GM12878 (cell line): ENCODE measurements at regions not wholly inside any gene's neighbourhood (a gene's known extent, or its start where the extent isn't known, plus 50 kb on each side); places are given as distances from the start of the nearest gene placed in this dataset.

Source experiments
- ATAC-seq: fragments of 200-7000 bp; cut with Tn5 transposase; 3 replicates; pipeline ENCODE4 v1.9.1; 2020; ENCODE audit warnings: mild to moderate bottlenecking, moderate library complexity
- BruUV-seq: library from RNA; stranded (reverse); fragments of 400-500 nt; replicated peaks from 2 replicates; lab custom pipeline; 2021; lab: Mats Ljungman, UMichigan
- CTCF ChIA-PET: fragments of 300-600 bp; sonication (Branson Sonifier 250); formaldehyde crosslinking; extraction: SDS; loops from one replicate; lab custom pipeline; 2021; ENCODE audit warnings: inconsistent platforms; lab: Yijun Ruan, JAX
- POLR2A ChIA-PET: fragments of 350-600 bp; formaldehyde crosslinking; extraction: SDS; loops from one replicate; lab custom pipeline; 2021; ENCODE audit warnings: inconsistent platforms; lab: Charles Lee
- RAD21 ChIA-PET: fragments of 300-600 bp; sonication (Branson Sonifier 250); formaldehyde crosslinking; loops from one replicate; lab custom pipeline; 2023; ENCODE audit warnings: antibody characterized with exemption; ENCODE audit not compliant: unreplicated experiment; lab: Charles Lee
- SMC1A ChIA-PET: fragments of 300-600 bp; sonication (Branson Sonifier 250); formaldehyde crosslinking; loops from one replicate; lab custom pipeline; 2023; ENCODE audit not compliant: unreplicated experiment, uncharacterized antibody; lab: Charles Lee
- DNase-seq: peaks from one replicate; pipeline ENCODE4 v3.0.0-alpha.2; 2011; ENCODE audit warnings: low read depth, low spot score
- FAIRE-seq: peaks from 3 replicates; lab custom pipeline; 2011; peaks lifted over from hg19 to GRCh38; lab: Jason Lieb, UNC
- H2AFZ ChIP-seq: 2 replicates; pipeline ENCODE4 v1.6.0; 2011; ENCODE audit warnings: low read depth, low read length, control low read depth; ENCODE audit not compliant: control insufficient read depth
- H3K27ac ChIP-seq: 2 replicates; pipeline ENCODE4 v1.5.1; 2011; ENCODE audit warnings: control low read depth; ENCODE audit not compliant: control insufficient read depth, insufficient read depth
- H3K27me3 ChIP-seq, 2 experiments: replicated peaks in 1 of 2; 2 replicates each; pipeline versions ENCODE4 v1.6.0 to v1.6.1; 2011; ENCODE audit warnings: low read length in 1 of 2; ENCODE audit not compliant: control insufficient read depth in 2 of 2, insufficient read depth in 2 of 2
- H3K36me3 ChIP-seq, 2 experiments: 2 replicates each; pipeline ENCODE4 v1.5.1; 2011; ENCODE audit warnings: low read length in 1 of 2; ENCODE audit not compliant: control insufficient read depth in 2 of 2, insufficient read depth in 2 of 2
- H3K4me1 ChIP-seq: 2 replicates; pipeline ENCODE4 v1.6.1; 2011; ENCODE audit warnings: mild to moderate bottlenecking, low read length, moderate library complexity, mixed read lengths; ENCODE audit not compliant: control insufficient read depth, insufficient read depth
- H3K4me2 ChIP-seq: 2 replicates; pipeline ENCODE4 v1.6.0; 2011; ENCODE audit warnings: control low read depth; ENCODE audit not compliant: control insufficient read depth, insufficient read depth
- H3K4me3 ChIP-seq: fragments of 200-600 bp; sonication (generic); 2 replicates; pipeline ENCODE4 v1.5.1; 2016
- H3K79me2 ChIP-seq: 2 replicates; pipeline ENCODE4 v1.6.0; 2011; ENCODE audit warnings: low read length; ENCODE audit not compliant: control insufficient read depth, insufficient read depth
- H3K9ac ChIP-seq: 2 replicates; pipeline ENCODE4 v1.8.0; 2011; ENCODE audit warnings: low read length, control low read depth, mixed read lengths; ENCODE audit not compliant: control insufficient read depth, insufficient read depth
- H3K9me3 ChIP-seq: replicated peaks from 3 replicates; pipeline ENCODE4 v1.5.1; 2011; ENCODE audit warnings: mild to moderate bottlenecking, low read length; ENCODE audit not compliant: control insufficient read depth, insufficient read depth
- H4K20me1 ChIP-seq: 2 replicates; pipeline ENCODE4 v1.6.0; 2011; ENCODE audit not compliant: control insufficient read depth, insufficient read depth
- BHLHE40 ChIP-seq, 2 experiments: fragments of 450-650 bp in 1 of 2; IDR thresholded peaks; 2 replicates each; pipeline ENCODE4 v1.6.1; 2011 to 2017; ENCODE audit warnings: low read depth in 2 of 2, borderline replicate concordance in 1 of 2, improper control_type of control experiment in 1 of 2, low read length in 1 of 2, mild to moderate bottlenecking in 1 of 2
- CEBPB ChIP-seq, 2 experiments: fragments of 150-350 bp in 1 of 2; IDR thresholded peaks; 2 replicates each; pipeline ENCODE4 v1.6.1; 2012 to 2014; ENCODE audit warnings: low read depth in 2 of 2, low read length in 2 of 2, borderline replicate concordance in 1 of 2, inconsistent platforms in 1 of 2
- JUNB ChIP-seq: IDR thresholded peaks from 2 replicates; pipeline ENCODE4 v1.6.1; 2016; ENCODE audit warnings: antibody characterized with exemption, mild to moderate bottlenecking
- KDM1A ChIP-seq: fragments of 200-600 bp; sonication (generic); IDR thresholded peaks from 2 replicates; pipeline ENCODE4 v1.6.1; 2016; ENCODE audit warnings: borderline replicate concordance
- MLLT1 ChIP-seq: fragments of 450-650 bp; IDR thresholded peaks from 2 replicates; pipeline ENCODE4 v1.6.1; 2016; ENCODE audit warnings: mild to moderate bottlenecking
- NR2C2 ChIP-seq: IDR thresholded peaks from 2 replicates; pipeline ENCODE4 v1.6.1; 2011; ENCODE audit warnings: borderline replicate concordance, low read depth; ENCODE audit not compliant: control insufficient read depth, insufficient read length
- POLR2AphosphoS5 ChIP-seq: IDR thresholded peaks from 2 replicates; pipeline ENCODE4 v1.6.1; 2011; ENCODE audit warnings: mild to moderate bottlenecking, low read length, inconsistent platforms
- RCOR1 ChIP-seq: conservative IDR thresholded peaks from 2 replicates; pipeline ENCODE4 v1.6.1; 2012; ENCODE audit warnings: low read depth, low read length, improper control_type of control experiment
- WGBS: methylation state at CpG from one replicate; pipeline ENCODE4 v1.1.6; 2016; ENCODE audit warnings: low lambda C conversion rate; ENCODE audit not compliant: insufficient replicate concordance, insufficient coverage; ENCODE audit errors: missing lambda C conversion rate; 5-methylcytosine and 5-hydroxymethylcytosine counted together
- in situ Hi-C: fragments of 300-500 bp; cut with MboI; formaldehyde crosslinking; loops from 9 replicates; pipeline ENCODE4 v1.14.3; 2018; ENCODE audit warnings: mixed read lengths
- intact Hi-C: fragments of 100-400 bp; cut with micrococcal nuclease; formaldehyde crosslinking; loops from one replicate; pipeline ENCODE4 v1.14.2; 2022; ENCODE audit not compliant: unreplicated experiment

GRCh38 chr1:60983701-60984061, 98.7 kb upstream of the NFIA start:
- ATAC-seq (no peak), DNase-seq (no peak), FAIRE-seq (no peak)
- Histone ChIP-seq H3K9me3 (no peaks in the 10 kb centered on the region), H3K27me3 (no peaks in the 10 kb centered on the region), H3K79me2 (no peaks in the 10 kb centered on the region), H3K36me3 (no peaks in the 10 kb centered on the region), H3K27ac (no peak overlapping the region), H3K4me2 (no peak overlapping the region), H3K9ac (no peak overlapping the region), H2AFZ (no peak overlapping the region), H3K4me1 (no peaks in the 10 kb centered on the region), H3K4me3 (no peak overlapping the region), H4K20me1 (no peaks in the 10 kb centered on the region)
- 39% methylated on average over 8 of the region's 8 CpGs for WGBS
- TF ChIP-seq POLR2AphosphoS5 (no peak), NR2C2 (no peak), BHLHE40 (IDR thresholded peaks at IDR 0.05; ENCODE audit: borderline replicate concordance in 1 of 2, low read depth in 2 of 2, low read length in 1 of 2) (peak in 1 of 2 experiments; percentile 21; a peak in 1 of 4 replicates), KDM1A (no peak), JUNB (no peak), MLLT1 (no peak), RCOR1 (no peak), CEBPB (IDR thresholded peaks at IDR 0.05; ENCODE audit: borderline replicate concordance in 1 of 2, low read depth in 2 of 2, low read length in 2 of 2) (no peak)
- in situ Hi-C loops (no loop called here), intact Hi-C loops (no loop called here)
- ChIA-PET POLR2A (no interaction called here), RAD21 (no interaction called here), CTCF (no interaction called here), SMC1A (no interaction called here)
- BruUV-seq: no TSS peak
